D721Med (cell line): ENCODE measurements at regions not wholly inside any gene's neighbourhood (a gene's known extent, or its start where the extent isn't known, plus 50 kb on each side); places are given as distances from the start of the nearest gene placed in this dataset.

ENCODE experiments used
- DNase-seq: peaks from one replicate; pipeline ENCODE4 v3.0.0; 2011; ENCODE audit warnings: low spot score; ENCODE audit not compliant: insufficient read length
- FAIRE-seq: peaks from 2 replicates; lab custom pipeline; 2011; peaks lifted over from hg19 to GRCh38; lab: Jason Lieb, UNC
- CTCF ChIP-seq: IDR thresholded peaks from 2 replicates; pipeline ENCODE4 v1.5.1; 2012; ENCODE audit warnings: mild to moderate bottlenecking, control low read depth; ENCODE audit not compliant: insufficient read depth; ENCODE audit errors: missing control alignments

DNA sequence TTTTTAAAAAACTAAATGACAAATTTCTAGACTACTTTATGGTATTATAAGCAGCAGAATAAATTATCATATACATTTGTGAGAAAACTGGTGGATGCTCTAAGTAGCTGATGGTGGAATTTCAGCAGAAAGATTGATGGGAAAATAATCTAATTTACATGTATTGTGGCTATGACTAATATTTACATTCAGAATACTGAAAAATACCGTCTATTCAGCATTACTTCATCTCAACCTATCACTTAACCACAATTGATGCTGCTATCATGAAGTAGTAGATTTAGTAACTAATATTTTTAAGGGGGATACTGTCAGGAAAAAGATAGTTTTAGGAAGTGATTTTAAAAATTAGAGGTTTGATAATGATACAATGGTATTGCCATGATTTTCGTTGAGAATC is 137.9 kb downstream of the IFI44 start:
- no peak for FAIRE-seq

DNA sequence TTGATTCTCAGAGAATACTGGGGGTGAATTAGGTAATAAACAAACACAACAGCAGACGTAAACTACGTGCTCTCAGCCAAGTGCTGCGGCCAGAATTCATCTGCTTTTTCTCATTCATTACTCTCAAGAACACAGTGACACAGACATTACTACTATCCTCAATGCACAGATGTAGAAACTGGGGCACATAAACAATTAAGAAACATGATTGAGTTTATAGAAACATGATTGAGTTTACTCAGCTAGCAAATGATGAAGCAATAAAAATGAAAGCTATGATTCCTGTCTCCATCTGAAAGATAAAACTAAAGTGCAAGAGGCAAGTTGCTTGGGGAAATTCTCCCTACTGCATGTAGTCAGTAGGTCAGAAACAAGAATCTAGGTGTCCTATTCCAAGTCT is 140.5 kb downstream of the IFI44 start:
- DNase-seq, result no peak
- no peak for TF ChIP-seq CTCF
- no peak for FAIRE-seq

More for the DNA sequence above, 137.9 kb downstream of the IFI44 start:
- TF ChIP-seq CTCF, result no peak
- no peak for DNase-seq

DNA sequence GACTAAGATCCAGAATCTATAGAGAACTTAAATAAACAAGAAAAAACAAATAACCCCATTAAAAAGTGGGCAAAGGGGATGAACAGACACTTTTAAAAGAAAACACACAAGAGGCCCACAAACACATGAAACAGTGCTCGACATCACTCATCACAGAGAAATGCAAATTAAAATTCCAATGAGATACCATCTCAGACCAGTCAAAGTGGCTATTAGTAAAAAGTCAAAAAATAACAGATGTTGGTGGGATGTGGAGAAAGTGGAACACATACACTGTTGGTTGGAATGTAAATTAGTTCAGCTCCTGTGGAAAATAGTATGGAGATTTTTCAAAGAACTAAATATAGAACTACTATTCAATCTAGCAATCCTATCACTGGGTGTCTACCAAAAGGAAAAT is 143.1 kb downstream of the IFI44 start:
- FAIRE-seq (no peak), DNase-seq (no peak)
- TF ChIP-seq CTCF, result no peak

- FAIRE-seq, result no peak
- DNase-seq, result no peak
- TF ChIP-seq CTCF, result no peak
Measured at GRCh38 chr1:78797108-78797781, 147.6 kb downstream of the IFI44 start.

GRCh38 chr1:78799926-78800325 is 150.3 kb downstream of the IFI44 start:
- DNase-seq (no peak), FAIRE-seq (no peak)
- no peak for TF ChIP-seq CTCF

- FAIRE-seq, result no peak
- no peak for TF ChIP-seq CTCF
- DNase-seq, result no peak
Measured at GRCh38 chr1:78814176-78814575, 164.5 kb downstream of the IFI44 start.

- no peak for FAIRE-seq
- TF ChIP-seq CTCF, result no peak
- DNase-seq, result no peak
Measured at GRCh38 chr1:78825561-78825960, 175.9 kb downstream of the IFI44 start.
